ENCODE measurements at regions not wholly inside any gene's neighbourhood (a gene's known extent, or its start where the extent isn't known, plus 50 kb on each side); places are given as distances from the start of the nearest gene placed in this dataset.
"Not testable (repeated sequence)": the region's sequence is repeated elsewhere in the genome, so short reads cannot be mapped to it uniquely, and the experiment has no call there.

DNA sequence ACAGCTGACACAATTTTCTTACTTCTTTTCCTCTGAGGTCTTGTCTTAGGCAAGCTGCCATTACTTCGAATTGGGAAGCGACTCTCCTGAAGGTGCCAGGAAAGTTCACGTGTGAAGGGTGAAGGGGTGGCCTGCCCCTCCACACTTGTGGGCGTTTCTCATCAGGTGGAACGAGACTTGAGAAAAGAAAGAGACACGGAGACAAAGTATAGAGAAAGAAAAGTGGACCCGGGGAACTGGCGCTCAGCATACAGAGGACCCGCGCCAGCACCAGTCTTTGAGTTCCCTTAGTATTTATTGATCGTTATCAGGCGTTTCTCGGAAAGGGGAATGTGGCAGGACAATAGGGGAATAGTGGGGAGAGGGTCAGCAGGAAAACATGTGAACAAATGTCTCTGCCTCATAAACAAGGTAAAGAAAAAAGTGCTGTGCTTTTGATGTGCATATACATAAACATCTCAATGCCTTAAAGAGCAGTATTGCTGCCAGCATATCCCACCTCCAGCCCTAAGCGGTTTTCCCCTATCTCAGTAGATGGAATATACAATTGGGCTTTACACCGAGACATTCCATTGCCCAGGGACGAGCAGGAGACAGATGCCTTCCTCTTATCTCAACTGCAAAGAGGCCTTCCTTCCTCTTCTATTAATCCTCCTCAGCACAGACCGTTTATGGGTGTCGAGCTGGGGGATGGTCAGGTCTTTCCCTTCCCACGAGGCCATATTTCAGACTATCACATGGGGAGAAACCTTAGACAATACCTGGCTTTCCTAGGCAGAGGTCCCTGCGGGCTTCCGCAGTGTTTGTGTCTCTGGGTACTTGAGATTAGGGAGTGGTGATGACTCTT lies 367.0 kb upstream of the SGCG start:
- DNase-seq (ENCODE audit: low read depth in 2 of 2) = not testable (repeated sequence)

DNA sequence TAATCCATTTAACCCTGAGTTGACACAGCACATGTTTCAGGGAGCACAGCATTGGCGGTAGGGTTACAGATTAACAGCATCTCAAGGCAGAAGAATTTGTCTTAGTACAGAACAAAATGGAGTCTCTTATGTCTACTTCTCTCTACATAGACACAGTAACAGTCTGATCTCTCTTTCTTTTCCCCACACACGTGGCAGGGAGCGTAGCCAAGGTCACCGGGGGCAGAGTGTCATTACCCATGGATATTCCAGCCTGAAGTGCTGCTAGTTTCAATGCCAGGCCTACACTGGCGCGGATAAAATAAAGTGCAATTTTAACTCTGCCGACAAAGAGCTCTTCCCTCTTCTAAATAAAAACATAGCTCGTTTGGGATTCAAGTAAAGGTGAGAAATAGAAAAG lies 366.3 kb upstream of the SGCG start:
- not testable (repeated sequence) for DNase-seq (ENCODE audit: low read depth in 2 of 2)

DNA sequence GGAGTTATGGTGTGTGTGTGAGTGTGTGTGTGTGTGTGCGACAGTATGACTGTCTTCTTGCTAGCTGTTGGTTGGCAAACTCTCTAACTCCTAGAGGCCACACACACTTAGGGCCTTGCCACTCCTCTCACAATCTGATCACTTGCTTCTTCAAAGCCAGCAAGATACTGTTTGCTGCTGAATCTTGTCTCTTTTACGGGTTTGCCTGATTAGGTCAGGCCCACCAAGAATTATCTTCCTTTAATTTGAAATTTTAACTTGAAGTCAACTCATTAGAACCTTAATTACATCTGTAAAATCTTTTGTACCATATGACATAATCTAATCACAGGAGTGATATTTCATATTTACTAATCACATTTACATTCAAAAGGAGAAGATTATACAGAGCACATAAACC lies 359.2 kb upstream of the SGCG start:
- no peak for DNase-seq (ENCODE audit: low read depth in 2 of 2)

DNA sequence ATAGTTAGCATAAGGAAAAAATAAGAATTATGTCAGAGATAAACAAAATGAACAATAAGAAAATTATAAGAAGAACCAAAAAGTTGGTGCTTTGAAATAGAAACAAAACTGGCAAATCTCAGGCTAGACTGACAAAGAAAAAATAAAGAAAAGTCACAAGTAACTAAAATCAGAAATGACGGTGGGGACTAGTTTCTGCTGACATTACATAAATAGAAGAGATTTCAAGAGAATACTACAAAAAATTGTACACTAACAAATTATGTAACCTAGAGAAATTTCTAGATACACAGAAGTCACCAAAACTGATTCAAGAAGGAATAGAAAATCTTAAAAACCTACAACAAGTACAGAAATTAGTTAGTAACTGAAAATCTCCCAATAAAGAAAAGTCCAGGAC lies 355.6 kb upstream of the SGCG start:
- DNase-seq (ENCODE audit: low read depth in 2 of 2) = no peak

DNA sequence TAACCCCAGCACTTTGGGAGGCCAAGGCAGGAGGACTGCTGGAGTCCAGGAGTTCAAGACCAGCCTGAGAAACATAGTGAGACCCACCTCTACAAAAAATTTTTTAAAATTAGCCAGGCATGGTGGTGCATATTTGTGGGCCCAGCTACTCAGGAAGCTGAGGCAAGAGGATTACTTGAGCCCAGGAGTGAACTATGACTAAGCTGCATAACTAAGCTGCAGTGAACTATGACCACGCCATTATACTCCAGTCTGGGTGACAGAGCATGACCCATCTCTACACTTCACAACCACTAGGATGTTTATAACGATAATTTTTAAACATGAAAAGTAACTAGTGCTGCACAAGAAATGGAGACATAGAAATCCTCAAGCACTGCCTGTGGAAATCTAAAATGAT lies 352.7 kb upstream of the SGCG start:
- no peak for DNase-seq (ENCODE audit: low read depth in 2 of 2)

DNA sequence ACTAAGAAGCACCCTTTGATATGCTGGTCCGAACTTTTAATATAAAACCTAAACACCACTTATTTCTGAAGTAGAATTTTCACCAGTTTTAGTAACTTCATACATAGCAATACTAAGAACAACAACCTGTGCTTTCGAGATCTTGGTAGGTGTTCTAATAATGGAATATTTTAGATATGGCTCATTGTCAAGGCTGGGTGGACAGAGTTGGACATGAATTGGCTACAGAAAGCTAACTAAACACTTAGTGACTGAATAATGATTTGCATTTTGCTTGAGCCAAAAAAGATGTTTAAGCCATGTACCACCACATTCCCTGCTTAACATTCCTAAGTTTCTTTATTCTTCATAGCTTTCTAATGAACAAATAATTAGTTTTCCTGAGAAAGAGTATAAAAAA lies 344.3 kb upstream of the SGCG start:
- no peak for DNase-seq (ENCODE audit: low read depth in 2 of 2)

DNA sequence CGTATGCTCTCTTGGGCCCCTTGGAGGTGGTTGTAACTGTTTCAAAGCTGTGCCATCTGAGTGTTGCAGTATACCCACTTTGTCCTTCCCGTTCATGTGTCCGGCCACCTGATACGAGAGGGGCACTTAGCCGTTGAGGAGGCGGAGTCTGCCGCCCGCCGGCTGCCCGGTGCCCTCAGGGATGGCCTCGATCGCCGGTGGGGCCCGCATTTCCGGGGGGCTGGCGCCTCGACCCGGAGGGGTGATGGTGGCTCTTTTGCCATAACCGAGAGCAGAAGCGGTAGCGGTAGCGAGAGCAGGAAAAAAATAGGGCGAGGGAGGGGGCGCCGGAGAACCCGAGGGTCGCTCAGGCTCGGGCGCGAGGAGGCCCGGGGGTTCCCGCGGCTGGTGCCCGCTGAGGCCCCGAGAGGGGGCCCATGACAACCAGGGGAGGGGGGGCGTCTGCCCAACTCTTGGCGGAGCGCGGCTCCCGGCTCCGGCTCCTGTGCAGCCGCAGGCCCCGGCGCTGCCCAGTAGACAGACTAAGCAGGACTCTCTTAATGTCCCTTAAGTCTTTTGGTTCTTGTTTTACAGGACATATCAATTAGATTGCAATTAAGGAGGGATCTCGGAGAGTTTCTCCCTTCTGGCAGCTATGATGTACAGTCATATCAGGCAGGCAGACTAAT lies 342.7 kb upstream of the SGCG start:
- DNase-seq (ENCODE audit: low read depth in 2 of 2) = no peak

DNA sequence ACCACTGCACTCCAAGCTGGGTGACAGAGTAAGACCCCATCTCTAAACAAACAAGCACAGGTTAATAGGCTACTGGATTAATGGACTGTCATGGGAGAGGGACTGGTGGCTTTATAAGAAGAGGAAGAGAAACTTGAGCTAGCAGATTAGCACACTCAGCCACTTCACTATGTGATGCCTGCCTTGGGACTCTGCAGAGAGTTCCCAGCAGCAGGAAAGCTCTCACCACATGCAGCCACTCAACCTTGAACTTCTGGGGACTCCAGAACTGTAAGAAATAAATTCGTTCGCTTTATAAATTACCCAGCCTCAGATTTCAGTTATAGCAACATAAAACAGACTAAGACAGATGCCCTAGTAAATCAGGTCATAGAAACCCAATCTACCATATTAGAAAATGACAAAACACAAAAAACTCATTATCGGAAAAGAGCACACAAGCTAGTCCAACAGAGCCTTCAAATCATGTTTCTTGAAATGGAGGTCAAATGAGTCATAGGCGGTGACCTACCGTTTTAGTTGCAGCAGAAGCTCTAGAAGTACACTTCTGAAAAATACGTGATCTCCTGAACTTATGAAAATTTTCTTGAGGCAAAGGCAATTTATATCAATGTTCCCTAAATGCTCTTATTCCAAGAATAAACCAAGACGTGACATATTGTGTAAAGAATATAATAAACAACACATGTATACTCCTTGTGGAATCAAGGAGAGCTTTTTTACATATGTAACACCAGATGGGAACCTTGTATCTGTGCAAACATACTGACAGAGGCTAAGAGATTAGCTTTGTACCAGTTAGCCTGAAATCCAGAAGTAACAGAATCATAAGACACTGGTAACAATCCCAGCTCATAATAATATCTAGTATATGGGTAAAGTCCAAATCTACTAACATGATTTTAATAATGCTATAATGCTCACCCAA lies 340.9 kb upstream of the SGCG start:
- no peak for DNase-seq (ENCODE audit: low read depth in 2 of 2)

DNA sequence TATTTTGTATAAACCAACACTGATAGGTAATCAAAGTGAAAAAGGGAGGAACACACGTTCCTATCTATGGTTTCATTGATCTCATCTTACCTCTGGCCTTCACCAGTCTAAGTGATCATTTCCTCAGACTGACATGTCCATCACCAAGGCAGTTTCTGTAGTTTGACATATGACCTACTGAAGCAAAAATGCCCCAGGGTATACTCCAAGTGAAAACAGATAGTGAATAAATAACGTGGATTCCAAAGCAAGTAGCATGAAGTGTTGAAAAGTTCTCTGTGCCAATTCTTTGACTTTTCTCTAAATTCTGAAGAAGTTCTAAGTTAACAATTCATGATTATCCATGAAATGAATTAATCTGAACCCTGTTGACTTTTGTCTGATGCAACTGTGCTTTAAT lies 334.2 kb upstream of the SGCG start:
- no peak for DNase-seq (ENCODE audit: low read depth in 2 of 2)

DNA sequence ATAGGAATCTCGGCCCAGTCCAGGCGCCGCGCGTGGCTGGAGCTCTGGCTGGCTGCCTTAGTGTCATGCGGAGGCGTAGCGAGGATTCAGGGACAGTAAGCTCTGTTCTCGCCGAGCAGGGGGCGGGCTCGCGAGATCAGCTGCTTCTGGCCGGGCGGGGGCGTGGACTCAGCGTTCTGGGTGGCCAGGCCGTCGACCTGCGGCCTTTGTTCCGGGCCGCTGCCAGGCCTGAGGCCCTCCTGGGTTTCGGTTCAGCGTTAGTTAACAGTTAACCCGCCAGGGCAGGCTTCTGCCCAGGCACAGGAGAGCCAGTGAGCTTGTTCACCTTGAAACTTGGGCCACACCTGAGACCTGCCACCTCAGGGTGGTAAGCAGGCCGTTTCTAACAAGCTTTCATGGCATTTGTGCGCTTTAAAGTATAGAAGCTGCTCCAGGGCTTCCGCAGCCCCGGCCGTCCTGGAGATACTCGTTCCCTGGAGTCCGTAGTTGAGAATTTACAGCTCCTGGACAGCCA lies 332.2 kb upstream of the SGCG start:
- no peak for DNase-seq (ENCODE audit: low read depth in 2 of 2)

DNA sequence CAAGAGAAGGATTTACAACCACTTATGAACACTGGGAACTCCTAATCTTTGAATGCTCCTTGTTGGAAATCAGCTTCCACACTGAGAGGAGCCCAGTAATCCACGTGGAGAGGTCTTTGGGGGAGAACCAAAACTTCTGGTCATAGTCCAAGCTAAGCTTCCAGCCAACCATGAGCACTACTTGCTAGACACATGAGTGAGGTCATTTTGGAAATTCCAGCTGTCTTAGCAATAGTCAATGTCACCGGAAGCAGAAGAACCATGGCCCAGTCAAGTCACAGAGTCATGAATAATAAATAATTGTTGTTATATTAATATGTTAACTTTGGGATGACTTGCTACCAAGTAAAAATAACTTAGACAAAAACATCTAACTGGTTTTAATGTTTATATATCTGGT lies 324.9 kb upstream of the SGCG start:
- DNase-seq (ENCODE audit: low read depth in 2 of 2) = no peak

DNA sequence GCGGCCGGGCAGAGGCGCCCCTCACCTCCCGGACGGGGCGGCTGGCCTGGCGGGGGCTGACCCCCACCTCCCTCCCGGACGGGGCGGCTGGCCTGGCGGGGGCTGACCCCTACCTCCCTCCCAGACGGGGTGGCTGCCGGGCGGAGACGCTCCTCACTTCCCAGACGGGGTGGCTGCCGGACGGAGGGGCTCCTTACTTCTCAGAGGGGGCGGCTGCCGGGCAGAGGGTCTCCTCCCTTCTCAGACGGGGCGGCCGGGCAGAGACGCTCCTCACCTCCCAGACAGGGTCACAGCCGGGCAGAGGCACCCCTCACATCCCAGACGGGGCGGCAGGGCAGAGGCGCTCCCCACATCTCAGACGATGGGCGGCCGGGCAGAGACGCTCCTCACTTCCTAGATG lies 321.8 kb upstream of the SGCG start:
- not testable (repeated sequence) for DNase-seq (ENCODE audit: low read depth in 2 of 2)

DNA sequence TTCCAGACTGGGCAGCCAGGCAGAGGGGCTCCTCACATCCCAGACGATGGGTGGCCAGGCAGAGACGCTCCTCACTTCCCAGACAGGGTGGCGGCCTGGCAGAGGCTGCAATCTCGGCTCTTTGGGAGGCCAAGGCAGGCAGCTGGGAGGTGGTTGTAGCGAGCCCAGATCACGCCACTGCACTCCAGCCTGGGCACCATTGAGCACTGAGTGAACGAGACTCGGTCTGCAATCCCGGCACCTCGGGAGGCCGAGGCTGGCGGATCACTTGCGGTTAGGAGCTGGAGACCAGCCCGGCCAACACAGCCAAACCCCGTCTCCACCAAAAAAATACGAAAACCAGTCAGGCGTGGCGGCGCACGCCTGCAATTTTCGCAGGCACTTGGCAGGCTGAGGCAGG lies 321.4 kb upstream of the SGCG start:
- not testable (repeated sequence) for DNase-seq (ENCODE audit: low read depth in 2 of 2)

DNA sequence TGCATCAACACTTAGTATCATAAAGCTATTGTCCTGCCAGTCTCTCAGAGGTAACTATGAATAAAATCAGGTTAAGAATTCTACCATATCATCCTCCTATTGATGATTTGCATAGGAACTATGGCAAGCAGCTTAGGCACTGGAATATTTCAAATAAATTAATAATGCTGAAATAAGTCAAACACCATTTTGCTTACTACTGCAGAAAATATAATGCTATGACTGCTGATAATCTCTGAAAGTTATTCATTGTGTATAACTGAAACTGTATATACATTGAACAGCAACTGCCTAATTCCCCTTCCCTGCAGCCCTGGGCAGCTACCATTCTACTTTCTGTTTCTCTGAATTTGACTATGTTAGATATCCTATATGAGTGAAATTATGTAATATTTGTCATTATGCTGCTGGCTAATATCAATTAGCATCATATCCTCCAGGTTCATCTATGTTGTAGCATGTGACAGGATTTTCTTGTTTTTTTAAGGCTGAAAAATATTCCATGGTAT lies 318.8 kb upstream of the SGCG start:
- no peak for DNase-seq (ENCODE audit: low read depth in 2 of 2)

DNA sequence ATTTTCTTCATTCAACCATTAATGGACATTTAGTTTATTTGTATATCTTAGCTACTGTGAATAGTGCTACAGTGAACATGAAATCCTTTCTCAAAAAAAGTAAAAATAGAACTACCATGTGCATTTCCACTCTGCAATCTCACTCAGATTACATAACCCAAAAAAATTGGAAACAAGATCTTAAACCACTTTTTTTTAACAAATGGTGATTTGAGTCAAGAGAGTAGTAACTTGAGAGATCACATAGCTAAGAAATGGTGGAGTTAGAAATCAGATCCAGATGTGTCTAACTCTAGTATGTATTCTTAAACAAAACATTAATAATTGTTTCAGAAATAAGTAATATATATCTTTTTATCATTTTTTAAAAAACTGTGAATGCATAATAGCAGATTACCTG lies 318.3 kb upstream of the SGCG start:
- DNase-seq (ENCODE audit: low read depth in 2 of 2) = no peak

DNA sequence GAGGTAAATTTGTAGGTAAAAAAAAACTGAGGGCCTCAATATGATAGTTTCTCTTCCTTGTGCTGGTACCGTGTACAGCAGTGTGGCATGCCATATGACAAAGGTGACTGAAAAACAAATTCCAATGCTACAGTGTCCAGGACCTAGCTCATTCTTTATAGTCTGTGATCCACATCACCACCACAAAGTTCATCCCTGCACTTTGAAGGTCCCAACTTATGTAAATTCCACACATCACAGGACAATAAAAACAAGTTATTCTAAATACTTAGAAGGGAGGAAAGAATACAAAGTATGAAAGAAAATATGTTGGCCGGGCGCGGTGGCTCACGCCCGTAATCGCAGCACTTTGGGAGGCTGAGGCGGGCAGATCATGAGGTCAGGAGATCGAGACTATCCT lies 314.6 kb upstream of the SGCG start:
- no peak for DNase-seq (ENCODE audit: low read depth in 2 of 2)

DNA sequence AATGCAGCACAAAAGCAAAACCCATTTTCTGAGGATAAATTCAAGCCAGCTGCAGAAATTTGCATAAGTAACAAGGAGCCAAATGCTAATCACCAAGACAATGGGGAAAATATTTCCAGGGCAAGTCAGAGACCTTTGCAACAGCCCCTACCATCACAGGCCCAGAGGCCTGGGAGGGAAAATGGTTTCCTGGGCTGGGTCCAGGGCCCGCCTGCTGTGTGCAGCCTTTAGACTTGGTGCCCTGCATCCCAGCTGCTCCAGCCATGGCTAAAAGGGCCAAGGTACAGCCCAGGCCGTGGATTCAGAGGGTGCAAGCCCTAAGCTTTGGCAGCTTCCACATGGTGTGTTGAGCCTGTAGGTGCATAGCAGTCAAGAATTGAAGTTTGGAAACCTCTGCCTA lies 309.5 kb upstream of the SGCG start:
- DNase-seq (ENCODE audit: low read depth in 2 of 2) = no peak

DNA sequence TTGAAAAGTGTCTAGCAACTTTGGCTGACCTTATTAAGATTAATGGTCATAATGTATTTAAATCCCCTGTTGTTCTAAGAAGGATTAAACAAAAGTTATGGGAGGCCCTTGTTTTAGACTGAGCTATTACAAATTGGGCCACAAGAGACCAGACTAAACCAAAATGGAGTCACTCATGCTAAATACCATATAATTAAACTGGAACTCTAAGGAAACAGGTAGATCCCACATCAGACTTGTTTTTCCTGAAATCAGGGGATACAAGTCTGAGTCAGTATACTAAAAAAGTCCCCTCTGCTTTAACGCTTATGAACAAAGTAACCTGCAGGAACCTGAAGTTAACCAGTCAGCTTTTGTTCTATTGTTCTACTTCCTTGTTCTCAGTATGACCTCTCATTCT lies 305.9 kb upstream of the SGCG start:
- DNase-seq (ENCODE audit: low read depth in 2 of 2) = no peak

DNA sequence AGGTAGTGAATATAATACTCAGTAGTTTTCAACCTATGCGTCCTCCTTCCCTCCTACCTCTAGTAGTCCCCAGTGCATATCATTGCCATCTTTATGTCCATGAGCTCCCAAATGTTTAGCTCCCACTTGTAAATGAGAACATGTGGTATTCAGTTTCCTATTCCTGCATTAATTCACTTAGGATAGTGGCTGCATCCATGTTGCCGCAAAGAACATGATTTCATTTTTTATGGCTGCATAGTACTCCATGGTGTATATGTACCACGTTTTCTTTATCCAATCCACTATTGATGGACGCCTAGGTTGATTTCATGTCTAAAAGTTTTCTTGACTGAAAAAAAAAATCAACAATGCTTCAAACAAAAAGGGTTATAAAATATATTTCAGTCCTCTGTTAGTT lies 303.4 kb upstream of the SGCG start:
- no peak for DNase-seq (ENCODE audit: low read depth in 2 of 2)

DNA sequence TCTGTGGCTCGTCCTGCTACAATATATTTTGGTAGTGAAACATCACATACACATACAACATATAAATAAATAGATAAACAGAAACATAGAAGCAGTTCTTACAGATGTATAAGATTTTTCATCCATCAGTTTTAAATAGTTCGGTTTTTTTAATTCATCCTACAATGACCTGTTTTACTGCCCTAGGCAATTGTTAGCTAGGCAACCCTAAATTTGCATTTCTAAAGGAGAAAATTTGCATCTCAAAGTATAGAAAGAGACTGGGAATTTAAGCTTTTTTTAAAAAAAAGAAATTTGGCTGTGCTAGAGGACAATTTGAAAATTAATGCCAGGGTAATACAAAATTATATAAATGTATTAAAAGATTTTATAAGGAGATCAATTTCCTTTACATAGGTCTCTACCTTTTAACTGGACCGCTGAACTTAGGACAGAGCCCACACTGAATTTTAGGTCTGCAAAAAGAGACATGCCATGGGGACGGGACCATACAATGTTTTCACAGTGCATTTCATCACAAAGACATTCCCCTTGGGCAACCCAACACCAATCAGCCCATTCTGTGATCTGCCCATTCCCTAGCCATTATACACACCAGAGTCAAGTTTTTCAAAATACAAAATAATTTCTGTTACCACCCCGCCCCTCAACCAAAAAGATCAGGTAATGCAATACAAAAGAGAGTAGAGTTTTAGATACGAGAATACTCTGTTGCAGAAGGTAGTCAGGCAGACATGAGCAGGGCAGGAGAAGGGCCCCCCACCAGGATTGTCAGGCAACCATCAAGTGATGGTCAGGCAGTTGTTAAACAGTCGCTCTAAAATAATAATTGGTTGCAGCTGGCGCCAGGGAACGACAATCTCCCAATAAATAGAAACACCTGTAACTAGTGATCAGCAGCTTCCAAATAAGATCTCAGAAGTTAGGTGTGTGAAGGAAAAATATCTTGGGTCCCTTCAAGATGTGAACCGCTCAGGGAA lies 299.7 kb upstream of the SGCG start:
- no peak for DNase-seq (ENCODE audit: low read depth in 2 of 2)

All from lung microvascular endothelial cell (primary cell).